ENCODE measurements at regions not wholly inside any gene's neighbourhood (a gene's known extent, or its start where the extent isn't known, plus 50 kb on each side); places are given as distances from the start of the nearest gene placed in this dataset.

DNA sequence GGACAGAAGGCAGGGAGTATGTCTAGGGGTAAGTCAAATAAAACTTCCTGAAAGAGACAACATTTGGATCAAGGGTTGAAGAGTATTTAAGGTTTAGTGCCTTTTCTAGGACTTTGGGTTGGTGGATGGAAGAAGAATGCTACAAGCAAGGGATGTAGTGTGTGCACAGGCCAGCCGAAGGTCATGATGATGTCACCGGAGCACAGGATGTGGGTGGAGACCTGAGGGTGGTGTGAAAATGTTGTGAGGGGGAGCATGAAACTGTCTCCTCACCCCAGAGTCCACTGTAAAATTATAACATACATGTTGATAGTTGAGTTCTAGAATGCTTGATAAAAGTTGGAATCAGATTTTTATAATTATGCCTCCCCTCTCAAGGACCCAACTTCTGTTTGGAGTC lies 553.3 kb upstream of the SGCD start:
- TF ChIP-seq POLR2AphosphoS5 (IDR thresholded peaks at IDR 0.05; ENCODE audit: low read depth, low read length) (no peak), TAF1 (IDR thresholded peaks at IDR 0.05; ENCODE audit: borderline replicate concordance, insufficient read depth, low read length) (no peak), SIN3A (IDR thresholded peaks at IDR 0.05; ENCODE audit: borderline replicate concordance, insufficient read depth, low read length) (no peak), FOXP2 (optimal IDR thresholded peaks at IDR 0.05; ENCODE audit: borderline replicate concordance, extremely low read depth, extremely low read length, insufficient read depth) (no peak)
- TF ChIP-seq, protein P1, sequence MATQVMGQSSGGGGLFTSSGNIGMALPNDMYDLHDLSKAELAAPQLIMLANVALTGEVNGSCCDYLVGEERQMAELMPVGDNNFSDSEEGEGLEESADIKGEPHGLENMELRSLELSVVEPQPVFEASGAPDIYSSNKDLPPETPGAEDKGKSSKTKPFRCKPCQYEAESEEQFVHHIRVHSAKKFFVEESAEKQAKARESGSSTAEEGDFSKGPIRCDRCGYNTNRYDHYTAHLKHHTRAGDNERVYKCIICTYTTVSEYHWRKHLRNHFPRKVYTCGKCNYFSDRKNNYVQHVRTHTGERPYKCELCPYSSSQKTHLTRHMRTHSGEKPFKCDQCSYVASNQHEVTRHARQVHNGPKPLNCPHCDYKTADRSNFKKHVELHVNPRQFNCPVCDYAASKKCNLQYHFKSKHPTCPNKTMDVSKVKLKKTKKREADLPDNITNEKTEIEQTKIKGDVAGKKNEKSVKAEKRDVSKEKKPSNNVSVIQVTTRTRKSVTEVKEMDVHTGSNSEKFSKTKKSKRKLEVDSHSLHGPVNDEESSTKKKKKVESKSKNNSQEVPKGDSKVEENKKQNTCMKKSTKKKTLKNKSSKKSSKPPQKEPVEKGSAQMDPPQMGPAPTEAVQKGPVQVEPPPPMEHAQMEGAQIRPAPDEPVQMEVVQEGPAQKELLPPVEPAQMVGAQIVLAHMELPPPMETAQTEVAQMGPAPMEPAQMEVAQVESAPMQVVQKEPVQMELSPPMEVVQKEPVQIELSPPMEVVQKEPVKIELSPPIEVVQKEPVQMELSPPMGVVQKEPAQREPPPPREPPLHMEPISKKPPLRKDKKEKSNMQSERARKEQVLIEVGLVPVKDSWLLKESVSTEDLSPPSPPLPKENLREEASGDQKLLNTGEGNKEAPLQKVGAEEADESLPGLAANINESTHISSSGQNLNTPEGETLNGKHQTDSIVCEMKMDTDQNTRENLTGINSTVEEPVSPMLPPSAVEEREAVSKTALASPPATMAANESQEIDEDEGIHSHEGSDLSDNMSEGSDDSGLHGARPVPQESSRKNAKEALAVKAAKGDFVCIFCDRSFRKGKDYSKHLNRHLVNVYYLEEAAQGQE (IDR thresholded peaks at IDR 0.05; ENCODE audit: insufficient read depth in 1 of 2, low read depth in 2 of 2, low read length in 2 of 2) = no peak
